Superior temporal gyrus (tissue), 1 donor: ENCODE measurements at regions not wholly inside any gene's neighbourhood (a gene's known extent, or its start where the extent isn't known, plus 50 kb on each side); places are given as distances from the start of the nearest gene placed in this dataset.

Source experiments
- DNase-seq: peaks from one replicate; pipeline ENCODE4 v3.0.0-alpha.2; 2016; ENCODE audit errors: extremely low spot score

DNA sequence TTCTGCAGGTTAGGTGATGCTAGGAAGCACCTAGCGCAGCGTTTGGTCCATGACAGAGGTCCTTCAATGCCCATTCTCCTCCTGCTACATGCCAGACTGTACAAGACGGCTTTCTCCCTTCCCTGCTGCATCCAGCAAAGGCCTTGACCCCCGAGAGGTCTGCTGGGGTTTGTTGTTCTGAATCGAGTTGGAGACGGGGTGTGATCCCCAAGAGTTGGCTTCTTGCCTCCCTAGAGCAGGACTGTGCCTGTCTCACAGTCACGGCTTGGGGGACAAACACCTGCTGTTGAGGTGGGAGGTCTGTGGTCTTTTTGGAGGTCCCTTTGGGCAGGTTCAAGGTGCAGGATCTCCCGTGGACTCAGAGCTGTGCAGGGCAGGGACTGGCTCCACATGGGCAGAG, 352.3 kb upstream of the B3GAT1 start:
- DNase-seq, result no peak

DNA sequence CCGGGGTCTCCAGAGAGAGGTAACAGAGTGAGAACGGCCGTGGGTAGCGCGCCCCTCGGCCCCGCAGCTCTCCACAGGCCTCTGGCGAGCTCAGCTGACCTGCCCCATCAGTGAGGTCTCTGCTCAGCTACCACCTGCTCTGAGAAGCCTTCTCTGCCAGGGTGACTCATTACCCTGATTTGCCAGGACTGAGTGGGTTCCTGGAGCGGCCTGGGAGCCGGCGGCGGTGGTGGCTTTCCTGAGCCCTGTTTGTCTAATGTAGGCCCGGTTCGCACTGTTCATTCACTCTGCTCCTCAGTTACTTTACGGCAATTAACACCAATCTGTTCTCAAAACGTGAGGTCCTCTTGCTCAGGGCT, 351.0 kb upstream of the B3GAT1 start:
- DNase-seq, result no peak

- no peak for DNase-seq
Observed at GRCh38 chr11:134762248-134763029, 350.4 kb upstream of the B3GAT1 start.

DNA sequence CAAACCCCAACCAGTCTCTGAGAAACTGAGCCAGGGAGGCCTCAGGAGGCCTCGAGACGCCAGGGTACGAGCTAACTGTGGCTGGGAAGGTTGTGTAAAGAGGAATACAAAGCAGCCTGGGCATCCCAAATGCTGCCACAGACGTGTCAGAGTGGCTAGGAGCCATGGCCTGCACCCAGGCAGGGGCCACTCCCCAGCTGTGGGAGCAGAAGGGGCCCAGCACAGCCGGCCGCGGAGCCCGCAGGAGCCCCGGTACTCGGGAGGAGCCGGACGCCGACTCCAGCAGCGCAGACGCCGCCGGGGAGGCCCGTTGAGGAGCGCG, 349.8 kb upstream of the B3GAT1 start:
- no peak for DNase-seq

DNA sequence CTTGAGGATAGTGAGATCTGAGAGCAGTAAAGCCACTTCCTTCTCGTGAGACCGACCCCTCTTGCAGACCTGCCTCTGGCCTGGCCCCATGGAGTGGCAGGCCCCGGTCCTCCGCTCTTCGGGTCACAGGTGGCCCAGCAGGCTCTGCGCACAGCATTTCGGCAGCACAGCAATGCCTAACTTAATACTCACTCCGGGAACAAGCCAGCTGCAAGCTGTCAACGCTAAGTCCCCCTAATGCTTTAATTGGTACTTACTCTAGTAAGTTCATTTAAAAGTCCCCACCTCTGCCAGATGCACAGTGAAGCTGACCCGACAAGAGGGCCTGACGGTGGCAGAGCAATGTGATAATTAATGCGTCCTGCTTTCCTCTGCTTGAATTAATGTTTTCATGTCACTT, 349.3 kb upstream of the B3GAT1 start:
- no peak for DNase-seq

DNA sequence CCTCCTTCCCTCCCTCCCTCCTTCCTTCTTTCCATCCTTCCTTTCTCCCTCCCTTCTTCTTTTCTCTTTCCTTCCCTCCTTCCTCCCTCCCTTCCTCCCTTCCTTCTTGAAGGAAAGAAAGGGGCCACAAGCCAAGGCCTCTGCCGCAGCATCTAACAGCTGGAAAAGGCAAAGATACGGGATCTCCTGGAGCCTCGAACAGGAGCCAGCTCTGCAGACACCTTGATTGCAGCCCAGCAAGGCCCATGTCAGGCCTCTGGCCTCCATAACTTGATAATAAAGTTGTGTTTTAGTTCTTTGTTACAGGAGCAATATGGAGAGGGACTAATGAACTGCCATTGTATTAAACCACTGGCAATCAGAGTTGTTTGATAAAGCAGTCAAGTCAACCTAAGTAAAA, 348.9 kb upstream of the B3GAT1 start:
- DNase-seq, result no peak

DNA sequence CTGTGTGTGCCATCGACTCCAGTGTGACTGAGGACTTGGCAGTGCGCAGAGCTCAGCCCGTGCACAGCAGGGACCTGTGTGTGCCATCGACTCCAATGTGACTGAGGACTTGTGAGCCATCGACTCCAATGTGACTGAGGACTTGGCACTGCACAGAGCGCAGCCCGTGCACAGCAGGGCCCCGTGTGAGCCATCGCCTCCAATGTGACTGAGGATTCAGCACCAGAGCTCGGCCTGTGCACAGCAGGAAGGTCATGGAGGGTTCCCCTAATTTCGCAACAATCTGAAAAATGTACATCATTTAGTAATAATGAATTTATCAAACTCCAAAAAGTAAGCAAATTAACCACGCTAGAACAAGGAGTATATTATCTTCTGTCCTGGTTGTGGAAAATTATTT, 348.3 kb upstream of the B3GAT1 start:
- no peak for DNase-seq

DNA sequence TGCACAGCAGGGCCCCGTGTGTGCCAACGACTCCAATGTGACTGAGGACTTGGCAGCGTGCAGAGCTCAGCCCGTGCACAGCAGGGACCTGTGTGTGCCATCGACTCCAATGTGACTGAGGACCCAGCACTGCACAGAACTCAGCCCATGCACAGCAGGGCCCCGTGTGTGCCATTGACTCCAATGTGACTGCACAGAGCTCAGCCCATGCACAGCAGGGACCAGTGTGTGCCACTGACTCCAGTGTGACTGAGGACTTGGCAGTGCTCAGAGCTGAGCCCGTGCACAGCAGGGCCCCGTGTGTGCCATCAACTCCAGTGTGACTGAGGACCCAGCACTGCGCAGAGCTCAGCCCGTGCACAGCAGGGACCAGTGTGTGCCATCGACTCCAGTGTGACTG, 347.8 kb upstream of the B3GAT1 start:
- no peak for DNase-seq

GRCh38 chr11:134759274-134759673, 347.2 kb upstream of the B3GAT1 start:
- DNase-seq, result no peak

- DNase-seq, result no peak
Observed at GRCh38 chr11:134758342-134758931, 346.4 kb upstream of the B3GAT1 start.

- DNase-seq, result no peak
Observed at GRCh38 chr11:134757633-134758032, 345.6 kb upstream of the B3GAT1 start.

DNA sequence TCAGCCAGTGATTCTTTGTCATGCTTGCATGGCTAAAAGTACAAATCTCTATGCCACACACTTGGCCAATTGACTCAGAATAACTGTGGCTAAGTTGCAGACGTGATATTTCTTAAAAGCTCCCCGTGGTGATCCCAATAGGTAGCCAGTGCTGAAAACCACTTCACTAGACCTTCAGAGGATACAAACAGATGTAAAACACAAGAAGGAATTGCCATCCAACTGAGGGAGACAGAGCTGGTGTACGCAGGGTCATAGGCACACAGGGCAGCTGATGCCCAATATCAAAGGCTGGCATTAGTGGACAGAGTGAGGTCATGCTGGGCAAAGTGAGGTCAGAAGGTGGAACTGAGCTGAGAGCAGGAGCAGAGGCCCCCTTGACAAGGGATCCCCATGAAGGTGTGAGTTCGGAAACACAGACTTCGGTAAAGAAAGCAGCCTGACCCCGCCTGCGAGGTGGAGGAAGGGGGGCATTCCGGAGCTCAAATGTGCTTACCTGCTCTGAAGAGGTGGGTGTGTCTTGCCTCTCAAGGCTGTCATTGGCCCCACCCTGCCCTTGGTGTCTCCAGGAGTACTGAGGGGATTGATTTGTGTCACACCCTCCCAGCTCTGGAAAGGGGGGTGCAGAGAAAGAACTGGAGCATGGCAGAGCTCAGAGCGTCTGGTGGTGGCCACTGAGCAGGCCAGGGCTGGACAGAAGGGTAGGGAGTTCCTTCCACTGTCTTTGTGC, 344.9 kb upstream of the B3GAT1 start:
- no peak for DNase-seq

- DNase-seq, result no peak
Observed at GRCh38 chr11:134755535-134755934, 343.5 kb upstream of the B3GAT1 start.

GRCh38 chr11:134754521-134755198, 342.6 kb upstream of the B3GAT1 start:
- DNase-seq, result no peak

DNA sequence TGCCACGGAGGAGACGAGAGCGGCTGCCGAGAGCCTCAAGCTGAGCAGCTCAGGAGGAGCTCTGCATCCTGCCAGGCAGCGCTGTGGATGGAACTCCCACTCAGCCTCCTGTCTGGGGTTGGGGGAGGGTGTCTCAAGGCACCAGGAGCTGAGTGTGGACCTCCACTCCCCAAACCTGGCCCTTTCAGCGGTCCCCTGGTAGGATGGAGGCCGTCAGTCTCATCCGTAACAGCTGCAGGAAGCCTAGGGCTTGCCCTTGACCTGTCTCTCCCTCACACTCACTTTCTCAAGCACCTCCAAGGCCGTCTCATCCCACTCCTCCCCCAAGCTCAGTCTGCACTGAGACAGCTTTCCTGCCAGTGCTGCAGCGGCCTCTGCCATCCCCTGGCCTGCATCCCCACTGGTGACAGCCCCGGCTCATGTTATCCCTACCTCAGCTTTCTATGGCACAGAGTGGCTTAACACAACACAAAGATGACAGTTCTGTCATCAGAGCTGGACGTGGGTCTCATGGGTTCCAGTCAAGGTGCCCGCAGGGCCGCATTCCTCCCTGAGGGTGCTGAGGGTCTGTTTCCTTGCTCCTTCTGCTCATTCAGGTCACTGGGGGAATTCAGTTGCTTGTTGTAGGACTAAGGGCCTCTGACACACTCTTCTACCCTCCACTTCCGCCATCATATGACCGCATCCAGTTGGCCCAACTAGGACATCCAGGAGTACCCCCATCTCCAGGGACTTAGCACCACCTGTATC, 341.9 kb upstream of the B3GAT1 start:
- DNase-seq, result no peak

DNA sequence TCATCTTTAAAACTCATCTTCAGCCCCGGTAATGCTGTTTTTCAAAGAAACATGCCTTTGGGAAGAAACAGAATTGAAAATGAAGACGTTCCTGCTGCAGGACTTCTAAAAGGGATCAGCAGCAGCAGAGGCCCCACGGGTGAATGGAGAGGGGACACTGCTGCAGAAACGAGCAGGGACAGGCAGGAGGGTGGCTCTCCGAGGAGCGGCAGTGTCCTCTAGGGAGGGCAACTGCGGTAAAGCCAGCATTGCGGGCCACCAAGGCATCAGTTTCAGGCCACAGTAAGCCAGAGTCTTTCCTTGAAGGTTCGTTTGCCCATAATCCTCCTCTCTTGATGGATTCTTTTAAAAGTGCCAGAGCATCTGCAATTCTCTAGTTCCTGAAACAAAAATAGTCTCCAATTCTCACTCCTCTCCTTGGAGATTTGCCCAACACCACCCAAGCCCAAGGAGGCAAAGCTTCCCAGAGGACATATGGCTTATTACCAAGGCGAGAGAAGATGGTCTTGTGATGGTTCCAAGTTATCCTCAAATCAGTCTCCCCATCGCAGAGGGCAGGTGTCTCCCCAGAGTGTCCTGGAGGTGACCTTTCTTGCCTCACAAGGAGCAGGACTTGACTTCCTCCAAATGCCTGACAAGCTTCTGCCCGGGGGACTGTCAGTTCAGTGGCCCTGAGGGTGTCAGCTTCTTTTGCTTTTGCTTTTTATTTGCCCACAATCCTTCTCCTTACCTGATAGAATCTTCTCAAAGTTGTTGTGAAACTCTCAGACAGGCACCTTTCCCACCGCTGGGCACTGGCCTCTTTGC, 341.1 kb upstream of the B3GAT1 start:
- peak; percentile 65 for DNase-seq

GRCh38 chr11:134752526-134752925, 340.5 kb upstream of the B3GAT1 start:
- no peak for DNase-seq

DNA sequence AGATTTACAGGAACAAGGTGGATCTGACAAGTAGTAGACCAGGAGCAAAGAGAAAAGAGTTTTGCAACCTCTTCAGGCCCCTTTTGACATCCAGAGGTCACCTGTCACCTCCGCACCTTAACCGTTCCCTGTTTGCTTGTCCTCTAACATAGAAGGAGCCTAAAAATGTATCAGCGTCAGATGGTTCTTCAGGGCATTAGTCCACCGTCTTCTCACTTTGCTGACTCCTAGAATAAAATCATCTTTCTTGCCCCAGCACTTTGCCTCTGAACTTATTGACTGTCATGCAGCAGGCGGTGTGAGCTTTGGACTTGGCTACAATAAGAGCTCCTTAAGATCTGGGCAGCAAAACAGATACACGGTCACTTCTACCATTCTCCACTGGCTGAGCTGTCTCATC, 339.7 kb upstream of the B3GAT1 start:
- no peak for DNase-seq

DNA sequence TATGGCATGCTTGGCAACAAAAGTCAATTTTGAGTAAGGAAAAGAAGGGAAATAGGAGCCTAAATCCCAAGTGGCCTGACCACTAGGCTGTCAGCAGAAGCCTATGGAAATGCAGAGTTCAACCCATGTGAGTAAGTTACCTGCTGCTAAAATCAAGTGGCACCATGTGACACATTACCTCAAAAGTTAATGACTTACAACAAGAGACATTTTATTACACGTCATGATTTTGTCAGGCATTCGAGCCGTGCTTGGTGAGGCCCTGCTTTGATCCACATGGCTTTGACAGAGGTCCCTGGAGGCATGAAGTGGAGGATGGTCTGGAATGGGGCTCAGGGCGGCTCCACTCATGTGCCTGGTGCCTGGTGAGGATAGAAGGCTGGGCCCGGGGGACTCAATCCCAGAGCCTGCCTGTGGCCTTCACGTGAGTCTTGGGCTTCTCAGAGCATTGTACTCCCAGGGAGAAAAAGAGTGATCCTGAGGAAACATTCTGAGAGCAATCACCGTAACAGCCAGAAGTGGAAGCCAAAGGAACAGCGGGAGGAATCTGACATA, 339.1 kb upstream of the B3GAT1 start:
- DNase-seq, result no peak

DNA sequence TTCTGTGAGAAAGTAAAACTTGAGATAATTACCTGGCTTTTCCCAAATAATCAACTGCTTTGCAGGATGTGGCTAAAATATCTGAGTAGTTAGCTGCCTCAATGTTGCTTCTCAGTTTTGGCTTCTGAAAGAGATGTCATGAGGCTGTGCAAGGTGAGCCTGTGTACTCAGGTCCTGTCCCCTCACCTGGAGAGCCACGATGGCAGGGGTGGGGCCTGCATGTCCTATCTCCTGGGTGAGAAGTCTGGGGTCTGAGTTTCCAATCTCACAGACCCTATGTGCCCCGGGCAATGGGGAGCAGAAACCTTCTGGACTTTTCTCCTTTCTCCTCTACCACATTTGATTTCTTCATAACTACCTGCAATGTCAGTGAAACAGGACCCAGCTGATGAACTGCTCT, 338.6 kb upstream of the B3GAT1 start:
- DNase-seq, result no peak
